ENCODE measurements at regions not wholly inside any gene's neighbourhood (a gene's known extent, or its start where the extent isn't known, plus 50 kb on each side); places are given as distances from the start of the nearest gene placed in this dataset.

GRCh38 chrX:68944211-68944610, 115.4 kb downstream of the EFNB1 start:
- H3K4me3 Mint-ChIP-seq (ENCODE audit: low read depth, unreplicated experiment): no peak overlapping the region
- no peak overlapping the region for H3K27ac Mint-ChIP-seq (ENCODE audit: unreplicated experiment)
- no peaks in the 10 kb centered on the region for H3K9me3 Mint-ChIP-seq (ENCODE audit: low read depth, unreplicated experiment)
- intact Hi-C loops (cut with micrococcal nuclease; ENCODE audit: unreplicated experiment): no loop called here
- no peak for TF ChIP-seq CTCF (IDR thresholded peaks at IDR 0.05; ENCODE audit: unreplicated experiment)
- CTCF ChIA-PET: no interaction called here
- BruUV-seq (replicated peaks): no TSS peak
- no peaks in the 10 kb centered on the region for H3K27me3 Mint-ChIP-seq (ENCODE audit: unreplicated experiment)
- H3K36me3 Mint-ChIP-seq (ENCODE audit: insufficient read depth, unreplicated experiment): peaks cover 4% of the 10 kb centered on the region
- H3K4me1 Mint-ChIP-seq (ENCODE audit: low read depth, unreplicated experiment): peaks cover 24% of the 10 kb centered on the region
- no peak for DNase-seq

- DNase-seq: no peak
- Mint-ChIP-seq H3K9me3 (ENCODE audit: low read depth, unreplicated experiment) (no peaks in the 10 kb centered on the region), H3K4me1 (ENCODE audit: low read depth, unreplicated experiment) (peaks cover 24% of the 10 kb centered on the region), H3K27me3 (ENCODE audit: unreplicated experiment) (no peaks in the 10 kb centered on the region), H3K4me3 (ENCODE audit: low read depth, unreplicated experiment) (no peak overlapping the region), H3K36me3 (ENCODE audit: insufficient read depth, unreplicated experiment) (peaks cover 4% of the 10 kb centered on the region), H3K27ac (ENCODE audit: unreplicated experiment) (no peak overlapping the region)
- intact Hi-C loops (cut with micrococcal nuclease; ENCODE audit: unreplicated experiment): no loop called here
- no TSS peak for BruUV-seq (replicated peaks)
- no peak for TF ChIP-seq CTCF (IDR thresholded peaks at IDR 0.05; ENCODE audit: unreplicated experiment)
- CTCF ChIA-PET: no interaction called here
Observed at GRCh38 chrX:68942840-68943239, 114.0 kb downstream of the EFNB1 start.

GRCh38 chrX:68942104-68942503, 113.3 kb downstream of the EFNB1 start:
- Mint-ChIP-seq H3K27ac (ENCODE audit: unreplicated experiment) (no peak overlapping the region), H3K36me3 (ENCODE audit: insufficient read depth, unreplicated experiment) (peaks cover 4% of the 10 kb centered on the region), H3K27me3 (ENCODE audit: unreplicated experiment) (no peaks in the 10 kb centered on the region), H3K4me1 (ENCODE audit: low read depth, unreplicated experiment) (peaks cover 24% of the 10 kb centered on the region), H3K4me3 (ENCODE audit: low read depth, unreplicated experiment) (no peak overlapping the region), H3K9me3 (ENCODE audit: low read depth, unreplicated experiment) (no peaks in the 10 kb centered on the region)
- no peak for DNase-seq
- BruUV-seq (replicated peaks): no TSS peak
- CTCF ChIA-PET: no interaction called here
- intact Hi-C loops (cut with micrococcal nuclease; ENCODE audit: unreplicated experiment): no loop called here
- no peak for TF ChIP-seq CTCF (IDR thresholded peaks at IDR 0.05; ENCODE audit: unreplicated experiment)

GRCh38 chrX:68941385-68941952, 112.6 kb downstream of the EFNB1 start:
- Mint-ChIP-seq H3K27ac (ENCODE audit: unreplicated experiment) (no peak overlapping the region), H3K4me3 (ENCODE audit: low read depth, unreplicated experiment) (no peak overlapping the region), H3K27me3 (ENCODE audit: unreplicated experiment) (no peaks in the 10 kb centered on the region), H3K4me1 (ENCODE audit: low read depth, unreplicated experiment) (peaks cover 24% of the 10 kb centered on the region), H3K36me3 (ENCODE audit: insufficient read depth, unreplicated experiment) (peaks cover 4% of the 10 kb centered on the region), H3K9me3 (ENCODE audit: low read depth, unreplicated experiment) (no peaks in the 10 kb centered on the region)
- no peak for DNase-seq
- CTCF ChIA-PET: no interaction called here
- BruUV-seq (replicated peaks): no TSS peak
- intact Hi-C loops (cut with micrococcal nuclease; ENCODE audit: unreplicated experiment): no loop called here
- no peak for TF ChIP-seq CTCF (IDR thresholded peaks at IDR 0.05; ENCODE audit: unreplicated experiment)
